Fibroblast of lung (primary cell): ENCODE measurements at regions not wholly inside any gene's neighbourhood (a gene's known extent, or its start where the extent isn't known, plus 50 kb on each side); places are given as distances from the start of the nearest gene placed in this dataset.

Source experiments
- CTCF ChIP-seq, 2 donors: IDR thresholded peaks in 1 of 2; conservative IDR thresholded peaks in 1 of 2; 1 replicate in 1 of 2; 2 replicates in 1 of 2; pipeline ENCODE4 v1.5.1; 2011 to 2012; ENCODE audit warnings: low read length in 2 of 2, control low read depth in 1 of 2, inconsistent platforms in 1 of 2, low read depth in 1 of 2, mild to moderate bottlenecking in 1 of 2
- EZH2 ChIP-seq: IDR thresholded peaks from 2 replicates; pipeline ENCODE4 v1.5.1; 2012; ENCODE audit warnings: low read length, control low read depth, mild to moderate bottlenecking; ENCODE audit errors: missing control alignments

- TF ChIP-seq CTCF (conservative IDR thresholded peaks at IDR 0.05 in 1 of 2, IDR thresholded peaks at IDR 0.05 in 1 of 2; ENCODE audit: low read depth in 1 of 2, low read length in 2 of 2) (no peak), EZH2 (no peak)
Measured at GRCh38 chr11:91660036-91660435, 564.6 kb upstream of the FAT3 start.
